GM12864 (cell line): ENCODE measurements at regions not wholly inside any gene's neighbourhood (a gene's known extent, or its start where the extent isn't known, plus 50 kb on each side); places are given as distances from the start of the nearest gene placed in this dataset.

Experiments used
- DNase-seq: peaks from one replicate; pipeline ENCODE4 v3.0.0-alpha.2; 2011; ENCODE audit warnings: low read depth
- H3K4me3 ChIP-seq: 2 replicates; pipeline ENCODE4 v1.5.1; 2011; ENCODE audit warnings: mild to moderate bottlenecking, low read depth, low read length, control low read depth
- CTCF ChIP-seq: IDR thresholded peaks from 2 replicates; pipeline ENCODE4 v1.5.1; 2011; ENCODE audit warnings: low read depth, mild to moderate bottlenecking, moderate library complexity, low read length, control low read depth, inconsistent platforms; ENCODE audit errors: missing control alignments

GRCh38 chr6:113733381-113733780, 123.8 kb upstream of the MARCKS start:
- no peak for DNase-seq
- H3K4me3 ChIP-seq, result no peak overlapping the region
- no peak for TF ChIP-seq CTCF

GRCh38 chr6:113734982-113735381, 122.2 kb upstream of the MARCKS start:
- TF ChIP-seq CTCF, result no peak
- no peak overlapping the region for H3K4me3 ChIP-seq
- DNase-seq, result no peak

- DNase-seq, result no peak
- TF ChIP-seq CTCF, result no peak
- H3K4me3 ChIP-seq, result no peak overlapping the region
These were observed 121.7 kb upstream of the MARCKS start for GRCh38 chr6:113735491-113735890.

- no peak for TF ChIP-seq CTCF
- no peak for DNase-seq
- no peak overlapping the region for H3K4me3 ChIP-seq
These were observed 120.2 kb upstream of the MARCKS start for GRCh38 chr6:113736978-113737377.

- TF ChIP-seq CTCF, result no peak
- DNase-seq, result no peak
- H3K4me3 ChIP-seq, result no peak overlapping the region
These were observed 118.0 kb upstream of the MARCKS start for GRCh38 chr6:113739041-113739655.

GRCh38 chr6:113741651-113742050, 115.5 kb upstream of the MARCKS start:
- no peak for DNase-seq
- no peak overlapping the region for H3K4me3 ChIP-seq
- no peak for TF ChIP-seq CTCF

DNA sequence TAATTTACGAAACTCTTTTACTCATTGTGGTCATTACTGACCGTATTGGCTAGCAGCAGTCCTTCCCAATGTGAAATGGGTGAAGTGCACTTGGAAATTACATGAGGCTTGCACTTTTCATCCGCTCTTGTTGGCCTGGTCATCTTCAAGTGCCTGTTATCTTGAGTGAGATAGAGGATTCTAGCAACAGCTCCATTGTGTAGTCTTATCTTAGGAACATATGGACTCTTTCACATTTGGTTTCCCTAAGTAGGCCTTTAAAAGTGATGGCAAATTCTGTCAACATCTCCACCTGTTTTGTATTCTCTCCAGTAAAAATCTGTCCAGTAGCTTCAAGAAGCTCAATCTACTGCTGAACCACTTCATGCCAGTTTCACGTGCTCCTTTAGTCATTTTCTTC, 114.8 kb upstream of the MARCKS start:
- H3K4me3 ChIP-seq, result no peak overlapping the region
- DNase-seq, result no peak
- TF ChIP-seq CTCF, result no peak
